BJ (cell line): ENCODE measurements at regions not wholly inside any gene's neighbourhood (a gene's known extent, or its start where the extent isn't known, plus 50 kb on each side); places are given as distances from the start of the nearest gene placed in this dataset.

Experiments used
- CTCF ChIA-PET: fragments of 350-600 bp; formaldehyde crosslinking; extraction: SDS; loops from one replicate; lab custom pipeline; 2021; ENCODE audit warnings: antibody characterized with exemption, inconsistent platforms; lab: Yijun Ruan, JAX
- POLR2A ChIA-PET: fragments of 300-600 bp; sonication (Branson Sonifier 250); formaldehyde crosslinking; extraction: SDS; loops from one replicate; lab custom pipeline; 2021; ENCODE audit warnings: antibody characterized with exemption; lab: Charles Lee
- DNase-seq: peaks from one replicate; pipeline ENCODE4 v3.0.0-alpha.2; 2011; ENCODE audit warnings: low read depth
- H3K27me3 ChIP-seq: 2 replicates; pipeline ENCODE4 v1.6.0; 2011; ENCODE audit warnings: low read length; ENCODE audit not compliant: control insufficient read depth, insufficient read depth
- H3K36me3 ChIP-seq: 2 replicates; pipeline ENCODE4 v1.5.1; 2011; ENCODE audit warnings: low read length; ENCODE audit not compliant: control insufficient read depth, insufficient read depth
- H3K4me3 ChIP-seq: 2 replicates; pipeline ENCODE4 v1.5.1; 2011; ENCODE audit warnings: low read depth, mild to moderate bottlenecking, control low read depth, low read length
- CTCF ChIP-seq: IDR thresholded peaks from 2 replicates; pipeline ENCODE4 v1.5.1; 2011; ENCODE audit warnings: low read depth, mild to moderate bottlenecking, control low read depth, inconsistent platforms, low read length, moderate library complexity; ENCODE audit not compliant: insufficient read depth

GRCh38 chr5:40027400-40027799 is 602.6 kb upstream of the DAB2 start:
- Histone ChIP-seq H3K36me3 (no peaks in the 10 kb centered on the region), H3K4me3 (no peak overlapping the region), H3K27me3 (no peaks in the 10 kb centered on the region)
- DNase-seq = no peak
- TF ChIP-seq CTCF = no peak
- POLR2A ChIA-PET = no interaction called here
- CTCF ChIA-PET = no interaction called here

- ChIA-PET CTCF (no interaction called here), POLR2A (no interaction called here)
- no peaks in the 10 kb centered on the region for H3K36me3 ChIP-seq
- no peak overlapping the region for H3K4me3 ChIP-seq
- DNase-seq = no peak
- H3K27me3 ChIP-seq = no peaks in the 10 kb centered on the region
- TF ChIP-seq CTCF = no peak
These were observed 600.8 kb upstream of the DAB2 start for GRCh38 chr5:40025586-40025985.

GRCh38 chr5:40022057-40022456 is 597.3 kb upstream of the DAB2 start:
- no peak overlapping the region for H3K4me3 ChIP-seq
- no peaks in the 10 kb centered on the region for H3K27me3 ChIP-seq
- ChIA-PET CTCF (no interaction called here), POLR2A (no interaction called here)
- no peak for TF ChIP-seq CTCF
- no peak for DNase-seq
- no peaks in the 10 kb centered on the region for H3K36me3 ChIP-seq

GRCh38 chr5:40021007-40021406 is 596.2 kb upstream of the DAB2 start:
- POLR2A ChIA-PET = no interaction called here
- Histone ChIP-seq H3K4me3 (no peak overlapping the region), H3K36me3 (no peaks in the 10 kb centered on the region), H3K27me3 (no peaks in the 10 kb centered on the region)
- no peak for DNase-seq
- CTCF ChIA-PET = no interaction called here
- TF ChIP-seq CTCF = no peak

- Histone ChIP-seq H3K4me3 (no peak overlapping the region), H3K27me3 (no peaks in the 10 kb centered on the region), H3K36me3 (no peaks in the 10 kb centered on the region)
- TF ChIP-seq CTCF = no peak
- DNase-seq = no peak
- ChIA-PET POLR2A (no interaction called here), CTCF (no interaction called here)
These were observed 593.1 kb upstream of the DAB2 start for GRCh38 chr5:40017918-40018317.
